IMR-90 (cell line): ENCODE measurements at regions not wholly inside any gene's neighbourhood (a gene's known extent, or its start where the extent isn't known, plus 50 kb on each side); places are given as distances from the start of the nearest gene placed in this dataset.

Experiments used
- ATAC-seq: fragments of 200-7000 bp; cut with Tn5 transposase; 2 replicates; pipeline ENCODE4 v1.9.1; 2020; ENCODE audit warnings: low read depth, mild to moderate bottlenecking, moderate library complexity
- BruUV-seq: library from RNA; stranded (reverse); fragments of 400-500 nt; replicated peaks from 2 replicates; lab custom pipeline; 2021; lab: Mats Ljungman, UMichigan
- CTCF ChIA-PET: fragments of 300-600 bp; formaldehyde crosslinking; extraction: SDS; loops from one replicate; lab custom pipeline; 2021; ENCODE audit warnings: antibody characterized with exemption; lab: Yijun Ruan, JAX
- POLR2A ChIA-PET: fragments of 300-600 bp; sonication (Branson Sonifier 250); formaldehyde crosslinking; loops from one replicate; lab custom pipeline; 2022; ENCODE audit warnings: antibody characterized with exemption; ENCODE audit not compliant: unreplicated experiment; lab: Charles Lee
- DNase-seq: peaks from one replicate; pipeline ENCODE4 v3.0.0; 2013
- H2AFZ ChIP-seq: replicated peaks from 2 replicates; pipeline ENCODE3; 2013; ENCODE audit warnings: low read length, mild to moderate bottlenecking; ENCODE audit not compliant: poor library complexity
- H2AK5ac ChIP-seq: 2 replicates; pipeline ENCODE4 v1.6.1; 2013; ENCODE audit warnings: low read depth, low read length, inconsistent platforms
- H2AK9ac ChIP-seq: replicated peaks from 2 replicates; pipeline ENCODE3; 2013; ENCODE audit warnings: mild to moderate bottlenecking, low read depth, low read length, moderate library complexity; ENCODE audit not compliant: poor library complexity
- H2BK120ac ChIP-seq: 2 replicates; pipeline ENCODE4 v1.6.1; 2013; ENCODE audit warnings: low read depth, low read length, inconsistent platforms
- H2BK15ac ChIP-seq: 3 replicates; pipeline ENCODE4 v1.6.1; 2013; ENCODE audit warnings: low read depth, low read length, inconsistent platforms
- H2BK20ac ChIP-seq: 2 replicates; pipeline ENCODE4 v1.6.1; 2013; ENCODE audit warnings: low read depth, mild to moderate bottlenecking, inconsistent platforms, low read length, moderate library complexity
- H2BK5ac ChIP-seq: 2 replicates; pipeline ENCODE4 v1.6.1; 2013; ENCODE audit warnings: mild to moderate bottlenecking, low read depth, low read length, inconsistent platforms; ENCODE audit not compliant: poor library complexity, severe bottlenecking
- H3K14ac ChIP-seq: replicated peaks from 2 replicates; pipeline ENCODE4 v1.6.1; 2013; ENCODE audit warnings: low read depth, low read length, inconsistent platforms
- H3K18ac ChIP-seq: 2 replicates; pipeline ENCODE4 v1.6.1; 2013; ENCODE audit warnings: low read depth, low read length, control low read depth
- H3K23ac ChIP-seq: 2 replicates; pipeline ENCODE4 v1.6.1; 2013; ENCODE audit warnings: low read depth, low read length, inconsistent platforms
- H3K27ac ChIP-seq: 2 replicates; pipeline ENCODE4 v1.5.1; 2013; ENCODE audit warnings: mild to moderate bottlenecking, control low read depth, low read length; ENCODE audit not compliant: insufficient read depth
- H3K27me3 ChIP-seq: 2 replicates; pipeline ENCODE4 v1.6.1; 2013; ENCODE audit warnings: low read length; ENCODE audit not compliant: control insufficient read depth, insufficient read depth
- H3K36me3 ChIP-seq: 2 replicates; pipeline ENCODE4 v1.6.1; 2013; ENCODE audit warnings: low read length, mixed read lengths; ENCODE audit not compliant: control insufficient read depth, insufficient read depth
- H3K4ac ChIP-seq: 2 replicates; pipeline ENCODE4 v1.6.1; 2013; ENCODE audit warnings: low read depth, low read length, inconsistent platforms
- H3K4me1 ChIP-seq: 2 replicates; pipeline ENCODE4 v1.6.1; 2013; ENCODE audit warnings: low read length, mixed read lengths; ENCODE audit not compliant: control insufficient read depth, insufficient read depth
- H3K4me2 ChIP-seq: 2 replicates; pipeline ENCODE4 v1.6.1; 2013; ENCODE audit warnings: low read depth, mild to moderate bottlenecking, control low read depth, low read length, moderate library complexity
- H3K4me3 ChIP-seq: 2 replicates; pipeline ENCODE4 v1.5.1; 2013; ENCODE audit warnings: low read depth, mild to moderate bottlenecking, control low read depth, low read length, moderate library complexity; ENCODE audit not compliant: insufficient read depth
- H3K56ac ChIP-seq: 2 replicates; pipeline ENCODE4 v1.6.1; 2013; ENCODE audit warnings: low read length, inconsistent platforms; ENCODE audit not compliant: insufficient read depth; ENCODE audit errors: extremely low read depth
- H3K79me1 ChIP-seq, 2 experiments: 2 replicates each; pipeline ENCODE4 v1.6.1; 2013; ENCODE audit warnings: low read length in 2 of 2, inconsistent platforms in 1 of 2, low read depth in 1 of 2
- H3K9ac ChIP-seq: 2 replicates; pipeline ENCODE4 v1.6.1; 2013; ENCODE audit warnings: low read depth, low read length, control low read depth
- H3K9me1 ChIP-seq: 2 replicates; pipeline ENCODE4 v1.6.1; 2013; ENCODE audit warnings: low read length, inconsistent platforms; ENCODE audit not compliant: insufficient read depth
- H3K9me3 ChIP-seq: 2 replicates; pipeline ENCODE4 v1.6.1; 2013; ENCODE audit warnings: low read length; ENCODE audit not compliant: control insufficient read depth, insufficient read depth
- H4K20me1 ChIP-seq: 2 replicates; pipeline ENCODE4 v1.6.1; 2013; ENCODE audit warnings: low read length, inconsistent platforms; ENCODE audit not compliant: insufficient read depth
- H4K5ac ChIP-seq: 2 replicates; pipeline ENCODE4 v1.6.1; 2013; ENCODE audit warnings: mild to moderate bottlenecking, low read depth, low read length, control low read depth
- H4K8ac ChIP-seq, 2 experiments: 2 replicates each; pipeline ENCODE4 v1.6.1; 2013; ENCODE audit warnings: low read depth in 2 of 2, low read length in 2 of 2, control low read depth in 1 of 2, inconsistent platforms in 1 of 2
- H4K91ac ChIP-seq: 2 replicates; pipeline ENCODE4 v1.6.1; 2013; ENCODE audit warnings: low read depth, low read length, inconsistent platforms; ENCODE audit not compliant: insufficient read depth
- CHD1 ChIP-seq: IDR thresholded peaks from 2 replicates; pipeline ENCODE4 v1.6.1; 2012; ENCODE audit warnings: low read depth, low read length, improper control_type of control experiment
- MAZ ChIP-seq: IDR thresholded peaks from 2 replicates; pipeline ENCODE4 v1.6.1; 2012; ENCODE audit warnings: low read depth, mild to moderate bottlenecking, low read length, improper control_type of control experiment, moderate library complexity, borderline replicate concordance
- MXI1 ChIP-seq: IDR thresholded peaks from 2 replicates; pipeline ENCODE4 v1.6.1; 2012; ENCODE audit warnings: low read depth, mild to moderate bottlenecking, low read length, moderate library complexity, borderline replicate concordance
- RAD21 ChIP-seq: IDR thresholded peaks from 2 replicates; pipeline ENCODE4 v1.6.1; 2012; ENCODE audit warnings: low read length, improper control_type of control experiment
- RCOR1 ChIP-seq: IDR thresholded peaks from 2 replicates; pipeline ENCODE4 v1.6.1; 2012; ENCODE audit warnings: mild to moderate bottlenecking, low read length, improper control_type of control experiment; ENCODE audit not compliant: insufficient replicate concordance
- RFX5 ChIP-seq: IDR thresholded peaks from 2 replicates; pipeline ENCODE4 v1.8.0; 2012; ENCODE audit warnings: low read depth, mild to moderate bottlenecking, low read length, moderate library complexity
- SMC3 ChIP-seq: fragments of 150-350 bp; IDR thresholded peaks from 2 replicates; pipeline ENCODE4 v1.6.1; 2016; ENCODE audit warnings: low read depth, mild to moderate bottlenecking, antibody characterized with exemption, low read length, moderate library complexity
- WGBS, 2 experiments: methylation state at CpG; one replicate each; pipeline versions ENCODE4 v1.1.5 to v1.1.7; 2013; ENCODE audit warnings: missing lambda C conversion rate in 2 of 2; ENCODE audit not compliant: insufficient read length in 1 of 2; ENCODE audit errors: extremely low coverage in 2 of 2; 5-methylcytosine and 5-hydroxymethylcytosine counted together
- dilution Hi-C: fragments of 300-500 bp; cut with HindIII; formaldehyde crosslinking; loops from one replicate; pipeline ENCODE4 v1.14.3; 2018; ENCODE audit warnings: low sequenced_read_pairs; ENCODE audit not compliant: unreplicated experiment
- in situ Hi-C: fragments of 300-500 bp; cut with MboI; formaldehyde crosslinking; loops from 3 replicates; pipeline ENCODE4 v1.14.3; 2019; ENCODE audit warnings: low sequenced_read_pairs, inconsistent platforms, mixed read lengths
- intact Hi-C: fragments of 100-400 bp; cut with micrococcal nuclease; formaldehyde crosslinking; loops from 2 replicates; pipeline ENCODE4 v1.10.0; 2022
- TF ChIP-seq, protein P1 (sequence below): fragments of 150-350 bp; IDR thresholded peaks from 2 replicates; pipeline ENCODE4 v1.6.1; 2016; ENCODE audit warnings: low read depth, mild to moderate bottlenecking, low read length, moderate library complexity, borderline replicate concordance

GRCh38 chr9:100718717-100719116 lies 140.8 kb downstream of the CAVIN4 start:
- no peak overlapping the region for H4K91ac ChIP-seq
- dilution Hi-C loops, result no loop called here
- H3K4me3 ChIP-seq, result no peak overlapping the region
- H2BK20ac ChIP-seq, result no peak overlapping the region
- H3K14ac ChIP-seq, result no peak overlapping the region
- H3K36me3 ChIP-seq, result no peaks in the 10 kb centered on the region
- no peak overlapping the region for H3K27ac ChIP-seq
- POLR2A ChIA-PET, result no interaction called here
- CTCF ChIA-PET, result no interaction called here
- H3K4me1 ChIP-seq, result no peaks in the 10 kb centered on the region
- BruUV-seq, result no TSS peak
- no peak for DNase-seq
- in situ Hi-C loops, result loop anchor here (10.0 kb wide), 1 partner anchor 586 kb away; no protein-coding TSS in a partner anchor
- ATAC-seq, result no peak
- H4K5ac ChIP-seq, result no peak overlapping the region
- H3K79me1 ChIP-seq, result no peaks in the 10 kb centered on the region
- intact Hi-C loops, result no loop called here
- H3K4ac ChIP-seq, result no peak overlapping the region
- 53% methylated on average over 3 of the region's 5 CpGs; no CpG with 5 or more reads in 1 of the 2 experiments for WGBS, 2 experiments
- no peak overlapping the region for H2BK5ac ChIP-seq
- no peak overlapping the region for H3K23ac ChIP-seq
- H2AK9ac ChIP-seq, result no peak overlapping the region
- H4K8ac ChIP-seq, result no peak overlapping the region
- H3K27me3 ChIP-seq, result no peaks in the 10 kb centered on the region
- H2AFZ ChIP-seq, result no peak overlapping the region
- H3K56ac ChIP-seq, result no peak overlapping the region
- H4K20me1 ChIP-seq, result no peaks in the 10 kb centered on the region
- TF ChIP-seq RFX5 (no peak), CHD1 (no peak), SMC3 (no peak), MXI1 (no peak), RAD21 (no peak), MAZ (no peak), RCOR1 (no peak)
- TF ChIP-seq, protein P1, sequence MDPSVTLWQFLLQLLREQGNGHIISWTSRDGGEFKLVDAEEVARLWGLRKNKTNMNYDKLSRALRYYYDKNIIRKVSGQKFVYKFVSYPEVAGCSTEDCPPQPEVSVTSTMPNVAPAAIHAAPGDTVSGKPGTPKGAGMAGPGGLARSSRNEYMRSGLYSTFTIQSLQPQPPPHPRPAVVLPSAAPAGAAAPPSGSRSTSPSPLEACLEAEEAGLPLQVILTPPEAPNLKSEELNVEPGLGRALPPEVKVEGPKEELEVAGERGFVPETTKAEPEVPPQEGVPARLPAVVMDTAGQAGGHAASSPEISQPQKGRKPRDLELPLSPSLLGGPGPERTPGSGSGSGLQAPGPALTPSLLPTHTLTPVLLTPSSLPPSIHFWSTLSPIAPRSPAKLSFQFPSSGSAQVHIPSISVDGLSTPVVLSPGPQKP, result no peak
- H2BK120ac ChIP-seq, result no peak overlapping the region
- H3K18ac ChIP-seq, result no peak overlapping the region
- no peak overlapping the region for H2BK15ac ChIP-seq
- no peak overlapping the region for H3K4me2 ChIP-seq
- H3K9me3 ChIP-seq, result no peaks in the 10 kb centered on the region
- H3K9ac ChIP-seq, result no peak overlapping the region
- no peaks in the 10 kb centered on the region; the same call in 1 of the 2 replicates for H3K9me1 ChIP-seq
- H2AK5ac ChIP-seq, result no peak overlapping the region
